ENCODE measurements at regions not wholly inside any gene's neighbourhood (a gene's known extent, or its start where the extent isn't known, plus 50 kb on each side); places are given as distances from the start of the nearest gene placed in this dataset.

GRCh38 chr5:124027441-124027840 lies 515.5 kb downstream of the CSNK1G3 start:
- no peak for TF ChIP-seq GATA2 (IDR thresholded peaks at IDR 0.05; ENCODE audit: low read depth, low read length)
- TF ChIP-seq GATA3 (IDR thresholded peaks at IDR 0.05; ENCODE audit: low read depth, low read length): no peak

Measured in SH-SY5Y (cell line).